ENCODE measurements at regions not wholly inside any gene's neighbourhood (a gene's known extent, or its start where the extent isn't known, plus 50 kb on each side); places are given as distances from the start of the nearest gene placed in this dataset.
"Not testable (repeated sequence)": the region's sequence is repeated elsewhere in the genome, so short reads cannot be mapped to it uniquely, and the experiment has no call there.

- no peaks in the 10 kb centered on the region for H4K20me1 ChIP-seq (ENCODE audit: insufficient read depth, low read length)
- Mint-ChIP-seq H3K4me1 (ENCODE audit: low read depth, unreplicated experiment) (no peaks in the 10 kb centered on the region), H3K36me3 (ENCODE audit: low read depth, unreplicated experiment) (no peaks in the 10 kb centered on the region), H3K4me3 (ENCODE audit: unreplicated experiment) (no peak overlapping the region), H3K27ac (ENCODE audit: unreplicated experiment) (no peak overlapping the region), H3K27me3 (ENCODE audit: low read depth, unreplicated experiment) (peaks cover 2% of the 10 kb centered on the region), H3K9me3 (ENCODE audit: unreplicated experiment) (peaks cover 4% of the 10 kb centered on the region)
- H3K9me3 ChIP-seq (ENCODE audit: insufficient read depth, low read depth, low read length) = no peaks in the 10 kb centered on the region
- no peak for DNase-seq (ENCODE audit: low read depth)
- no peak overlapping the region for H3K9ac ChIP-seq (ENCODE audit: low read length)
- H3K4me1 ChIP-seq (ENCODE audit: insufficient read depth, low read length) = no peaks in the 10 kb centered on the region
- no peak overlapping the region for H3K4me3 ChIP-seq (ENCODE audit: insufficient read depth, low read depth, low read length)
- TF ChIP-seq EZH2 (IDR thresholded peaks at IDR 0.05; ENCODE audit: insufficient read depth, low read length) (no peak), CTCF (IDR thresholded peaks at IDR 0.05; ENCODE audit: insufficient read depth, low read depth, low read length) (no peak)
- no peaks in the 10 kb centered on the region for H3K27me3 ChIP-seq (ENCODE audit: insufficient read depth, low read length)
- H3K4me2 ChIP-seq (ENCODE audit: low read length) = no peak overlapping the region
- no peak overlapping the region for H2AFZ ChIP-seq (ENCODE audit: low read depth, low read length)
- FAIRE-seq = no peak
- H3K27ac ChIP-seq (ENCODE audit: low read depth, low read length) = no peak overlapping the region
- H3K36me3 ChIP-seq (ENCODE audit: insufficient read depth, low read length) = no peaks in the 10 kb centered on the region
- H3K79me2 ChIP-seq (ENCODE audit: insufficient read depth, low read length) = no peaks in the 10 kb centered on the region
Measured at GRCh38 chr6:105855433-105855832, 230.7 kb upstream of the PRDM1 start.

GRCh38 chr6:105853979-105854378 is 232.2 kb upstream of the PRDM1 start:
- DNase-seq (ENCODE audit: low read depth); H3K9ac ChIP-seq (ENCODE audit: low read length); H3K4me2 ChIP-seq (ENCODE audit: low read length); H3K4me1 Mint-ChIP-seq (ENCODE audit: low read depth, unreplicated experiment); H4K20me1 ChIP-seq (ENCODE audit: insufficient read depth, low read length); H2AFZ ChIP-seq (ENCODE audit: low read depth, low read length); H3K79me2 ChIP-seq (ENCODE audit: insufficient read depth, low read length); H3K9me3 Mint-ChIP-seq (ENCODE audit: unreplicated experiment); H3K36me3 ChIP-seq (ENCODE audit: insufficient read depth, low read length); H3K9me3 ChIP-seq (ENCODE audit: insufficient read depth, low read depth, low read length); H3K36me3 Mint-ChIP-seq (ENCODE audit: low read depth, unreplicated experiment); H3K4me3 ChIP-seq (ENCODE audit: insufficient read depth, low read depth, low read length); H3K4me1 ChIP-seq (ENCODE audit: insufficient read depth, low read length); H3K27me3 Mint-ChIP-seq (ENCODE audit: low read depth, unreplicated experiment); H3K27ac Mint-ChIP-seq (ENCODE audit: unreplicated experiment); FAIRE-seq; H3K4me3 Mint-ChIP-seq (ENCODE audit: unreplicated experiment); H3K27ac ChIP-seq (ENCODE audit: low read depth, low read length); H3K27me3 ChIP-seq (ENCODE audit: insufficient read depth, low read length): not testable (repeated sequence)

- Histone ChIP-seq H3K9me3 (ENCODE audit: insufficient read depth, low read depth, low read length) (no peaks in the 10 kb centered on the region), H3K9ac (ENCODE audit: low read length) (no peak overlapping the region), H4K20me1 (ENCODE audit: insufficient read depth, low read length) (no peaks in the 10 kb centered on the region), H3K4me3 (ENCODE audit: insufficient read depth, low read depth, low read length) (no peak overlapping the region), H3K79me2 (ENCODE audit: insufficient read depth, low read length) (no peaks in the 10 kb centered on the region), H3K4me2 (ENCODE audit: low read length) (no peak overlapping the region), H3K36me3 (ENCODE audit: insufficient read depth, low read length) (no peaks in the 10 kb centered on the region), H3K27ac (ENCODE audit: low read depth, low read length) (no peak overlapping the region), H3K4me1 (ENCODE audit: insufficient read depth, low read length) (no peaks in the 10 kb centered on the region), H2AFZ (ENCODE audit: low read depth, low read length) (no peak overlapping the region), H3K27me3 (ENCODE audit: insufficient read depth, low read length) (no peaks in the 10 kb centered on the region)
- Mint-ChIP-seq H3K9me3 (ENCODE audit: unreplicated experiment) (peaks cover 4% of the 10 kb centered on the region), H3K4me1 (ENCODE audit: low read depth, unreplicated experiment) (peaks cover 8% of the 10 kb centered on the region), H3K4me3 (ENCODE audit: unreplicated experiment) (no peak overlapping the region), H3K36me3 (ENCODE audit: low read depth, unreplicated experiment) (no peaks in the 10 kb centered on the region), H3K27me3 (ENCODE audit: low read depth, unreplicated experiment) (no peaks in the 10 kb centered on the region), H3K27ac (ENCODE audit: unreplicated experiment) (no peak overlapping the region)
- DNase-seq (ENCODE audit: low read depth) = no peak
- no peak for FAIRE-seq
- TF ChIP-seq EZH2 (IDR thresholded peaks at IDR 0.05; ENCODE audit: insufficient read depth, low read length) = no peak
- TF ChIP-seq CTCF (IDR thresholded peaks at IDR 0.05; ENCODE audit: insufficient read depth, low read depth, low read length) = no peak
Measured at GRCh38 chr6:105851606-105852005, 234.5 kb upstream of the PRDM1 start.
